ENCODE measurements at regions not wholly inside any gene's neighbourhood (a gene's known extent, or its start where the extent isn't known, plus 50 kb on each side); places are given as distances from the start of the nearest gene placed in this dataset.

- no peak overlapping the region for H3K4me2 ChIP-seq (ENCODE audit: insufficient read depth, low read length)
- no peaks in the 10 kb centered on the region for H3K36me3 ChIP-seq (ENCODE audit: control insufficient read depth in 2 of 2, extremely low read depth in 1 of 2, insufficient read depth in 2 of 2, low read length in 2 of 2)
- no peaks in the 10 kb centered on the region for H3K27me3 ChIP-seq (ENCODE audit: control insufficient read depth in 2 of 2, insufficient read depth in 2 of 2, low read length in 2 of 2)
- no peaks in the 10 kb centered on the region for H3K9me3 ChIP-seq (replicated peaks; ENCODE audit: control insufficient read depth, insufficient read depth, low read length)
- H3K27ac ChIP-seq (ENCODE audit: insufficient read depth, low read depth, low read length): no peak overlapping the region
- FAIRE-seq (no peak), DNase-seq (ENCODE audit: low read depth, low spot score) (no peak)
- no peak overlapping the region for H3K4me3 ChIP-seq (replicated peaks in 1 of 3; ENCODE audit: insufficient read depth in 1 of 3, low read depth in 1 of 3, low read length in 3 of 3)
- H3K9me1 ChIP-seq (replicated peaks; ENCODE audit: control insufficient read depth, extremely low read depth, insufficient read depth, low read length): no peaks in the 10 kb centered on the region
- intact Hi-C loops (cut with micrococcal nuclease): no loop called here
- ChIA-PET CTCF (interaction anchor here (1.2 to 1.5 kb wide), 2 partner anchors 8 to 11 kb away, joined by 3 to 4 read pairs; no protein-coding TSS in a partner anchor), POLR2A (no interaction called here)
- no peaks in the 10 kb centered on the region for H3K4me1 ChIP-seq (ENCODE audit: control insufficient read depth, extremely low read depth, insufficient read depth, low read length)
- BruUV-seq (replicated peaks): no TSS peak
- no peak overlapping the region for H3K9ac ChIP-seq (replicated peaks; ENCODE audit: extremely low read depth, insufficient read depth, low read length)
- no peaks in the 10 kb centered on the region for H3K79me2 ChIP-seq (ENCODE audit: control insufficient read depth, insufficient read depth, low read length)
- TF ChIP-seq MYC (IDR thresholded peaks at IDR 0.05; ENCODE audit: low read depth, low read length): no peak
- no peak for TF ChIP-seq CTCF (IDR thresholded peaks at IDR 0.05; ENCODE audit: extremely low read depth in 1 of 2, insufficient read depth in 1 of 2, low read depth in 1 of 2, low read length in 2 of 2)
- no peak for TF ChIP-seq FOS (IDR thresholded peaks at IDR 0.05; ENCODE audit: borderline replicate concordance, insufficient read depth, low read length)
- no peak for TF ChIP-seq GATA2 (IDR thresholded peaks at IDR 0.05; ENCODE audit: insufficient read depth, insufficient read length, low read depth, low read length)
- TF ChIP-seq POLR2A (IDR thresholded peaks at IDR 0.05; ENCODE audit: low read depth, low read length): no peak
- no peak for TF ChIP-seq POLR2AphosphoS5 (IDR thresholded peaks at IDR 0.05; ENCODE audit: insufficient read depth, low read depth, low read length)
- no peak for TF ChIP-seq EZH2 (IDR thresholded peaks at IDR 0.05; ENCODE audit: borderline replicate concordance, low read depth, low read length, severe bottlenecking)
- TF ChIP-seq MAX (IDR thresholded peaks at IDR 0.05; ENCODE audit: insufficient read depth, insufficient read length): no peak
- TF ChIP-seq JUN (IDR thresholded peaks at IDR 0.05; ENCODE audit: borderline replicate concordance, insufficient read depth, insufficient read length, low read depth): no peak
- H2AFZ ChIP-seq (ENCODE audit: low read depth, low read length): no peak overlapping the region
- H4K20me1 ChIP-seq (replicated peaks; ENCODE audit: control insufficient read depth, extremely low read depth, insufficient read depth, low read length): no peaks in the 10 kb centered on the region
- dilution Hi-C loops (cut with MboI; ENCODE audit: extremely low pct_ligation_motif_present, low sequenced_read_pairs): no loop called here
Observed at GRCh38 chr4:85391589-85392410, 83.2 kb upstream of the ARHGAP24 start.
